ENCODE measurements at regions not wholly inside any gene's neighbourhood (a gene's known extent, or its start where the extent isn't known, plus 50 kb on each side); places are given as distances from the start of the nearest gene placed in this dataset.

DNA sequence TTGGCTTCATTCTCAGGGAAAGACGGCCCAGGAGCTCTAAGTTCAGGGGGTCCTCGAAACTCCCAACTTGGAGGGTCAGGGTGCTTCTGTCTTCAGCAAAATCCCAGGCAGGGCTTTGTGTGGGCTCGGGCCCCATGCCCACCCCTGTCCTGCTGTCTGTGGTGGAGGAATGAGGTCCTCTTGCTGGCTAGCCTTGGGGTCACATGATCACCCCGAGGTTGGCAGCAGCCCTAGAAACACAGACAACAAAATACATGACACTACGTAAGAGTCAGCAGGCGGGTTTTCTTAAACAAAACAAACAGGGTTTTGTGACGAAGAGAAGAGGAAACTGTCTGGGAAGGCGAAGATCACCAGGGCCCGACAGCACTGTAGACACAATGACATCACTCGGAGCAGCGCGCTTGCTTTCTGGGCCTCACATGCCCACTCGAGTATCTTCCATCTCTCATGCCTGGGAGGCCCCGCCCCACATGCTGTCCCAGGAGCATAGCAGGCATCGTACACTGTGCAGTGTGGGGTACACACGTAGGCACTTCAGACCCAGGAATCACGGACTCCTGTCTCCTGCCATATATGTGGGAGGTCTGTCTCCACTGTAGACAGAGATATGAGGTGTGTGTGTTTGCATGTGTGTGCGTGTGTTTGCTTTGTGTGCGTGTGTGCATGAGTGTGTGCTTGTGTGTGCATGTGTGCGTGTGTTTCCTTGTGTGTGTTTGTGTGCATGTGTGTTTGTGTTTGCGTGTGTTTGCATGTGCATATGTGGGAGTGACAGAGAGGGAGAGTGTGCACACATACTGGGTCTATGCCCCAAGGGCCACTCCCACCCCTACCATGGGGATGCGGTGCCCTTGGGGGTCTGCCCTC lies 94.7 kb downstream of the SIK1 start:
- H2AFZ ChIP-seq (ENCODE audit: low read depth, low read length, poor library complexity, severe bottlenecking) = no peak overlapping the region
- no peak overlapping the region for H3K27ac ChIP-seq (ENCODE audit: low read depth, low read length)
- H3K9me3 ChIP-seq (ENCODE audit: control insufficient read depth in 1 of 2, insufficient read depth in 1 of 2, low read depth in 1 of 2, low read length in 2 of 2) = no peaks in the 10 kb centered on the region
- no peak for TF ChIP-seq EZH2 (IDR thresholded peaks at IDR 0.05)
- TF ChIP-seq, protein P1, sequence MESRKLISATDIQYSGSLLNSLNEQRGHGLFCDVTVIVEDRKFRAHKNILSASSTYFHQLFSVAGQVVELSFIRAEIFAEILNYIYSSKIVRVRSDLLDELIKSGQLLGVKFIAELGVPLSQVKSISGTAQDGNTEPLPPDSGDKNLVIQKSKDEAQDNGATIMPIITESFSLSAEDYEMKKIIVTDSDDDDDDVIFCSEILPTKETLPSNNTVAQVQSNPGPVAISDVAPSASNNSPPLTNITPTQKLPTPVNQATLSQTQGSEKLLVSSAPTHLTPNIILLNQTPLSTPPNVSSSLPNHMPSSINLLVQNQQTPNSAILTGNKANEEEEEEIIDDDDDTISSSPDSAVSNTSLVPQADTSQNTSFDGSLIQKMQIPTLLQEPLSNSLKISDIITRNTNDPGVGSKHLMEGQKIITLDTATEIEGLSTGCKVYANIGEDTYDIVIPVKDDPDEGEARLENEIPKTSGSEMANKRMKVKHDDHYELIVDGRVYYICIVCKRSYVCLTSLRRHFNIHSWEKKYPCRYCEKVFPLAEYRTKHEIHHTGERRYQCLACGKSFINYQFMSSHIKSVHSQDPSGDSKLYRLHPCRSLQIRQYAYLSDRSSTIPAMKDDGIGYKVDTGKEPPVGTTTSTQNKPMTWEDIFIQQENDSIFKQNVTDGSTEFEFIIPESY (IDR thresholded peaks at IDR 0.05; ENCODE audit: extremely low read depth, insufficient replicate concordance, low read length) = no peak
- no peak for TF ChIP-seq EZH2phosphoT487 (IDR thresholded peaks at IDR 0.05; ENCODE audit: borderline replicate concordance)
- no peak for TF ChIP-seq SP1 (IDR thresholded peaks at IDR 0.05; ENCODE audit: low read depth)
- TF ChIP-seq RAD21 (IDR thresholded peaks at IDR 0.05; ENCODE audit: low read depth) = no peak
- no peak for TF ChIP-seq JUND (IDR thresholded peaks at IDR 0.05)
- TF ChIP-seq ELF1 (IDR thresholded peaks at IDR 0.05; ENCODE audit: borderline replicate concordance, low read depth) = no peak
- no peak for TF ChIP-seq YY1 (IDR thresholded peaks at IDR 0.05; ENCODE audit: extremely low read depth, insufficient replicate concordance, low read depth, low read length)
- TF ChIP-seq, protein P2, sequence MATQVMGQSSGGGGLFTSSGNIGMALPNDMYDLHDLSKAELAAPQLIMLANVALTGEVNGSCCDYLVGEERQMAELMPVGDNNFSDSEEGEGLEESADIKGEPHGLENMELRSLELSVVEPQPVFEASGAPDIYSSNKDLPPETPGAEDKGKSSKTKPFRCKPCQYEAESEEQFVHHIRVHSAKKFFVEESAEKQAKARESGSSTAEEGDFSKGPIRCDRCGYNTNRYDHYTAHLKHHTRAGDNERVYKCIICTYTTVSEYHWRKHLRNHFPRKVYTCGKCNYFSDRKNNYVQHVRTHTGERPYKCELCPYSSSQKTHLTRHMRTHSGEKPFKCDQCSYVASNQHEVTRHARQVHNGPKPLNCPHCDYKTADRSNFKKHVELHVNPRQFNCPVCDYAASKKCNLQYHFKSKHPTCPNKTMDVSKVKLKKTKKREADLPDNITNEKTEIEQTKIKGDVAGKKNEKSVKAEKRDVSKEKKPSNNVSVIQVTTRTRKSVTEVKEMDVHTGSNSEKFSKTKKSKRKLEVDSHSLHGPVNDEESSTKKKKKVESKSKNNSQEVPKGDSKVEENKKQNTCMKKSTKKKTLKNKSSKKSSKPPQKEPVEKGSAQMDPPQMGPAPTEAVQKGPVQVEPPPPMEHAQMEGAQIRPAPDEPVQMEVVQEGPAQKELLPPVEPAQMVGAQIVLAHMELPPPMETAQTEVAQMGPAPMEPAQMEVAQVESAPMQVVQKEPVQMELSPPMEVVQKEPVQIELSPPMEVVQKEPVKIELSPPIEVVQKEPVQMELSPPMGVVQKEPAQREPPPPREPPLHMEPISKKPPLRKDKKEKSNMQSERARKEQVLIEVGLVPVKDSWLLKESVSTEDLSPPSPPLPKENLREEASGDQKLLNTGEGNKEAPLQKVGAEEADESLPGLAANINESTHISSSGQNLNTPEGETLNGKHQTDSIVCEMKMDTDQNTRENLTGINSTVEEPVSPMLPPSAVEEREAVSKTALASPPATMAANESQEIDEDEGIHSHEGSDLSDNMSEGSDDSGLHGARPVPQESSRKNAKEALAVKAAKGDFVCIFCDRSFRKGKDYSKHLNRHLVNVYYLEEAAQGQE (IDR thresholded peaks at IDR 0.05; ENCODE audit: low read depth) = no peak
- TF ChIP-seq SRF (IDR thresholded peaks at IDR 0.05; ENCODE audit: low read depth) = no peak
- H3K9ac ChIP-seq (ENCODE audit: low read length) = no peak overlapping the region
- no peaks in the 10 kb centered on the region for H4K20me1 ChIP-seq (ENCODE audit: insufficient read depth)
- no peak for DNase-seq (ENCODE audit: low read depth, low spot score)
- peaks cover 2 to 9% of the 10 kb centered on the region in 2 experiments; a peak in 2 of 4 replicates for H3K4me1 ChIP-seq (ENCODE audit: control insufficient read depth in 1 of 2, insufficient read depth in 2 of 2, low read length in 2 of 2)
- H3K9me2 ChIP-seq (ENCODE audit: insufficient read depth) = no peaks in the 10 kb centered on the region
- H3K4me2 ChIP-seq (ENCODE audit: low read length) = no peak overlapping the region
- H3K79me2 ChIP-seq (ENCODE audit: insufficient read depth, low read length) = no peaks in the 10 kb centered on the region
- no peak overlapping the region for H3K4me3 ChIP-seq (replicated peaks in 1 of 2; ENCODE audit: low read depth in 1 of 2, low read length in 2 of 2)
- RAD21 ChIA-PET (ENCODE audit: low non-redundant PET in 1 of 2, low total read pairs in 2 of 2, uncharacterized antibody in 2 of 2, unreplicated experiment in 2 of 2) = no interaction called here
- ATAC-seq = no peak
- BruUV-seq (replicated peaks) = no TSS peak
- CTCF ChIA-PET = no interaction called here
- H3K36me3 ChIP-seq (ENCODE audit: control insufficient read depth in 1 of 2, insufficient read depth in 2 of 2, low read length in 2 of 2) = no peaks in the 10 kb centered on the region
- no peaks in the 10 kb centered on the region for H3K27me3 ChIP-seq (ENCODE audit: insufficient read depth, low read length)
- POLR2A ChIA-PET = no interaction called here
- intact Hi-C loops (cut with micrococcal nuclease) = no loop called here

All from HCT116 (cell line).